Spleen (tissue), 7 donors: ENCODE measurements at regions not wholly inside any gene's neighbourhood (a gene's known extent, or its start where the extent isn't known, plus 50 kb on each side); places are given as distances from the start of the nearest gene placed in this dataset.

Experiments used
- POLR2A ChIP-seq, 3 donors: fragments of 450-650 bp; IDR thresholded peaks; one replicate each; pipeline ENCODE4 v1.5.1; 2017; ENCODE audit warnings: antibody characterized with exemption in 3 of 3, mild to moderate bottlenecking in 1 of 3
- POLR2AphosphoS5 ChIP-seq, 3 donors: sonication (generic); formaldehyde crosslinking; IDR thresholded peaks; one replicate each; pipeline ENCODE4 v1.5.1; 2017; ENCODE audit warnings: antibody characterized with exemption in 3 of 3
- TF ChIP-seq, protein P1 (sequence below), 11 experiments: fragments of 200-600 bp in 7 of 11; fragments of 450-650 bp in 4 of 11; sonication (generic) in 4 of 11; IDR thresholded peaks in 8 of 11; conservative IDR thresholded peaks in 3 of 11; 1 replicate in 7 of 11; 2 replicates in 4 of 11; pipeline versions ENCODE4 v1.4.0 to v1.8.0; 2016 to 2021; ENCODE audit warnings: antibody characterized with exemption in 11 of 11, inconsistent platforms in 4 of 11, mild to moderate bottlenecking in 1 of 11
- donor health status: DM: no; HTN: no; CAD: no; lungs with moderate emphysema.
- donor health status: DM: no; HTN: no; CAD: no.
- donor health status: DM: no; HTN: no; CAD: no.

DNA sequence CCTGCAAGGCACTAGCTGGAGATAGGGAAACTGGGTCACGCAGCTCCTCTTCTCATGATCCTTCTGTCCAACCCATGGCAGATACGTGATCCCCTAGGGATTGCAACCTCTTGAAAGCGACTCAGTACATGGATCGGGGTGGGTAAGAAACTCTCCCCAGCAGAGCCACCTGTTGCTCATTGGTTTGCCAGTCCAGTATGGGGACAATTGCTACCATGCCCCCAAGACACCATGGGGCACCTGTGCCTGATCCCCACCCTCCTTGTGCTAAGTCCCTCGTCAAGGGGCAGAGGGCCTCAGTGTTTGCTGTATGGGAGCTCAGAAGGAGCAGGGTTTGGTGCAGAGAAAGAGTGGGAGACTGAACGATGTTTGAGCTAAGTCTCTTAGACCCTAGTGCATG is 500.9 kb downstream of the ENC1 start:
- TF ChIP-seq, protein P1, sequence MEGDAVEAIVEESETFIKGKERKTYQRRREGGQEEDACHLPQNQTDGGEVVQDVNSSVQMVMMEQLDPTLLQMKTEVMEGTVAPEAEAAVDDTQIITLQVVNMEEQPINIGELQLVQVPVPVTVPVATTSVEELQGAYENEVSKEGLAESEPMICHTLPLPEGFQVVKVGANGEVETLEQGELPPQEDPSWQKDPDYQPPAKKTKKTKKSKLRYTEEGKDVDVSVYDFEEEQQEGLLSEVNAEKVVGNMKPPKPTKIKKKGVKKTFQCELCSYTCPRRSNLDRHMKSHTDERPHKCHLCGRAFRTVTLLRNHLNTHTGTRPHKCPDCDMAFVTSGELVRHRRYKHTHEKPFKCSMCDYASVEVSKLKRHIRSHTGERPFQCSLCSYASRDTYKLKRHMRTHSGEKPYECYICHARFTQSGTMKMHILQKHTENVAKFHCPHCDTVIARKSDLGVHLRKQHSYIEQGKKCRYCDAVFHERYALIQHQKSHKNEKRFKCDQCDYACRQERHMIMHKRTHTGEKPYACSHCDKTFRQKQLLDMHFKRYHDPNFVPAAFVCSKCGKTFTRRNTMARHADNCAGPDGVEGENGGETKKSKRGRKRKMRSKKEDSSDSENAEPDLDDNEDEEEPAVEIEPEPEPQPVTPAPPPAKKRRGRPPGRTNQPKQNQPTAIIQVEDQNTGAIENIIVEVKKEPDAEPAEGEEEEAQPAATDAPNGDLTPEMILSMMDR (IDR thresholded peaks at IDR 0.05 in 8 of 11, conservative IDR thresholded peaks at IDR 0.05 in 3 of 11): no peak
- TF ChIP-seq POLR2A (IDR thresholded peaks at IDR 0.05): no peak
- no peak for TF ChIP-seq POLR2AphosphoS5 (IDR thresholded peaks at IDR 0.05)
